Prostate gland (tissue), 2 donors: ENCODE measurements at regions not wholly inside any gene's neighbourhood (a gene's known extent, or its start where the extent isn't known, plus 50 kb on each side); places are given as distances from the start of the nearest gene placed in this dataset.

Experiments
- CTCF ChIP-seq, 4 experiments: fragments of 200-600 bp in 2 of 4; fragments of 450-650 bp in 2 of 4; sonication (generic) in 2 of 4; IDR thresholded peaks; 1 replicate in 3 of 4; 2 replicates in 1 of 4; pipeline ENCODE4 v1.5.1; 2016 to 2019; ENCODE audit warnings: antibody characterized with exemption in 4 of 4, mild to moderate bottlenecking in 2 of 4, moderate library complexity in 2 of 4
- POLR2A ChIP-seq: fragments of 450-650 bp; IDR thresholded peaks from one replicate; pipeline ENCODE4 v1.6.1; 2016; ENCODE audit warnings: antibody characterized with exemption, mild to moderate bottlenecking
- POLR2AphosphoS5 ChIP-seq: sonication (generic); formaldehyde crosslinking; IDR thresholded peaks from one replicate; pipeline ENCODE4 v1.6.1; 2017; ENCODE audit warnings: antibody characterized with exemption

GRCh38 chr5:72604111-72604797 is 97.0 kb upstream of the ZNF366 start:
- TF ChIP-seq CTCF (IDR thresholded peaks at IDR 0.05): no peak
- TF ChIP-seq POLR2A: no peak
- no peak for TF ChIP-seq POLR2AphosphoS5
